Neural cell (in vitro differentiated cells): ENCODE measurements at regions not wholly inside any gene's neighbourhood (a gene's known extent, or its start where the extent isn't known, plus 50 kb on each side); places are given as distances from the start of the nearest gene placed in this dataset.

Experiments used
- H2AFZ ChIP-seq: fragments of 200-600, 300-800 bp; sonication (generic), shearing (Covaris generic); 2 replicates; pipeline ENCODE4 v1.6.0; 2014; ENCODE audit warnings: low read depth, mild to moderate bottlenecking, antibody characterized with exemption, low read length, moderate library complexity
- H3F3A ChIP-seq: fragments of 200-600 bp; shearing (Covaris generic); 2 replicates; pipeline ENCODE4 v1.6.1; 2016; ENCODE audit warnings: mild to moderate bottlenecking, moderate library complexity, mixed read lengths, antibody characterized with exemption, low read length; ENCODE audit not compliant: insufficient read depth, poor library complexity, severe bottlenecking
- H3K27ac ChIP-seq: fragments of 200-600, 300-800 bp; sonication (generic), shearing (Covaris generic); 2 replicates; pipeline ENCODE4 v1.5.1; 2014; ENCODE audit warnings: mild to moderate bottlenecking, low read length, moderate library complexity
- H3K27me3 ChIP-seq: fragments of 300-800, 200-600 bp; sonication (generic), shearing (Covaris generic); 2 replicates; pipeline ENCODE4 v1.6.0; 2014; ENCODE audit warnings: mild to moderate bottlenecking, low read depth, low read length, moderate library complexity; ENCODE audit not compliant: insufficient read depth
- H3K36me3 ChIP-seq: fragments of 300-800, 200-600 bp; sonication (generic), shearing (Covaris generic); 2 replicates; pipeline ENCODE4 v1.5.1; 2014; ENCODE audit warnings: mild to moderate bottlenecking, antibody characterized with exemption, low read length, moderate library complexity; ENCODE audit not compliant: insufficient read depth
- H3K4me2 ChIP-seq: fragments of 300-800, 200-600 bp; sonication (generic), shearing (Covaris generic); 2 replicates; pipeline ENCODE4 v1.6.0; 2014; ENCODE audit warnings: mild to moderate bottlenecking, low read length
- H3K4me3 ChIP-seq: fragments of 300-800, 200-600 bp; sonication (generic), shearing (Covaris generic); 2 replicates; pipeline ENCODE4 v1.5.1; 2014; ENCODE audit warnings: mild to moderate bottlenecking, low read length, moderate library complexity
- H3K79me2 ChIP-seq: fragments of 200-600 bp; shearing (Covaris generic); replicated peaks from 2 replicates; pipeline ENCODE4 v1.6.0; 2014; ENCODE audit warnings: mild to moderate bottlenecking, low read length, moderate library complexity; ENCODE audit not compliant: insufficient read depth
- H3K9ac ChIP-seq: fragments of 300-800, 200-600 bp; sonication (generic), shearing (Covaris generic); 2 replicates; pipeline ENCODE4 v1.6.1; 2016; ENCODE audit warnings: mild to moderate bottlenecking, low read length, mixed read lengths
- H3K9me2 ChIP-seq: fragments of 200-600 bp; shearing (Covaris generic); 2 replicates; pipeline ENCODE4 v1.6.1; 2016; ENCODE audit warnings: mild to moderate bottlenecking, low read length, mixed read lengths; ENCODE audit not compliant: insufficient read depth
- H3K9me3 ChIP-seq: fragments of 200-600, 300-800 bp; sonication (generic), shearing (Covaris generic); 2 replicates; pipeline ENCODE4 v1.6.1; 2016; ENCODE audit warnings: mild to moderate bottlenecking, mixed run types, low read length, moderate library complexity, mixed read lengths
- H4K20me1 ChIP-seq: fragments of 200-600 bp; shearing (Covaris generic); 2 replicates; pipeline ENCODE4 v1.6.1; 2016; ENCODE audit warnings: mild to moderate bottlenecking, mixed run types; ENCODE audit not compliant: insufficient read depth
- CTCF ChIP-seq: fragments of 450-650 bp; IDR thresholded peaks from 2 replicates; pipeline ENCODE4 v1.5.1; 2014; ENCODE audit warnings: antibody characterized with exemption, mild to moderate bottlenecking, moderate library complexity; ENCODE audit not compliant: poor library complexity, severe bottlenecking
- EP300 ChIP-seq: fragments of 450-650 bp; conservative IDR thresholded peaks from 2 replicates; pipeline ENCODE4 v1.6.1; 2014; ENCODE audit warnings: antibody characterized with exemption, mild to moderate bottlenecking, moderate library complexity; ENCODE audit not compliant: poor library complexity, severe bottlenecking
- EZH2 ChIP-seq: fragments of 200-600, 300-800 bp; shearing (Covaris generic), sonication (generic); IDR thresholded peaks from 2 replicates; pipeline ENCODE4 v1.6.1; 2014; ENCODE audit warnings: antibody characterized with exemption, low read length, borderline replicate concordance, mild to moderate bottlenecking; ENCODE audit not compliant: insufficient read depth, poor library complexity, severe bottlenecking
- MXI1 ChIP-seq: fragments of 450-650 bp; conservative IDR thresholded peaks from 2 replicates; pipeline ENCODE4 v1.6.1; 2014; ENCODE audit warnings: antibody characterized with exemption, mild to moderate bottlenecking; ENCODE audit not compliant: poor library complexity, severe bottlenecking
- POLR2AphosphoS5 ChIP-seq: IDR thresholded peaks from 2 replicates; pipeline ENCODE4 v1.6.1; 2012
- RAD21 ChIP-seq: fragments of 450-650 bp; conservative IDR thresholded peaks from 2 replicates; pipeline ENCODE4 v1.6.1; 2014; ENCODE audit warnings: antibody characterized with exemption, mild to moderate bottlenecking, moderate library complexity
- REST ChIP-seq: IDR thresholded peaks from 2 replicates; pipeline ENCODE4 v1.6.1; 2012; ENCODE audit warnings: borderline replicate concordance
- SMC3 ChIP-seq: fragments of 450-650 bp; conservative IDR thresholded peaks from 2 replicates; pipeline ENCODE4 v1.6.1; 2014; ENCODE audit warnings: antibody characterized with exemption, mild to moderate bottlenecking, moderate library complexity; ENCODE audit not compliant: poor library complexity
- TAF1 ChIP-seq: IDR thresholded peaks from 2 replicates; pipeline ENCODE4 v1.6.1; 2012; ENCODE audit warnings: low read depth

- H3K9ac ChIP-seq = no peak overlapping the region
- H3F3A ChIP-seq = no peaks in the 10 kb centered on the region
- H3K9me3 ChIP-seq = no peaks in the 10 kb centered on the region
- no peaks in the 10 kb centered on the region for H3K79me2 ChIP-seq
- H3K27ac ChIP-seq = no peak overlapping the region
- H3K27me3 ChIP-seq = no peaks in the 10 kb centered on the region
- no peak overlapping the region for H2AFZ ChIP-seq
- H4K20me1 ChIP-seq = no peaks in the 10 kb centered on the region
- H3K4me2 ChIP-seq = no peak overlapping the region
- no peak overlapping the region for H3K4me3 ChIP-seq
- H3K36me3 ChIP-seq = no peaks in the 10 kb centered on the region
- TF ChIP-seq RAD21 (no peak), POLR2AphosphoS5 (no peak), MXI1 (no peak), REST (no peak), CTCF (no peak), EZH2 (no peak), SMC3 (no peak), EP300 (no peak), TAF1 (no peak)
- H3K9me2 ChIP-seq = no peaks in the 10 kb centered on the region
Measured at GRCh38 chr4:138501614-138502013, 259.5 kb upstream of the SLC7A11 start.

GRCh38 chr4:138500869-138501268 lies 258.7 kb upstream of the SLC7A11 start:
- no peaks in the 10 kb centered on the region for H3K9me3 ChIP-seq
- H3K9me2 ChIP-seq = no peaks in the 10 kb centered on the region
- TF ChIP-seq TAF1 = no peak
- no peak for TF ChIP-seq SMC3
- TF ChIP-seq CTCF = no peak
- TF ChIP-seq RAD21 = no peak
- TF ChIP-seq EZH2 = no peak
- no peak for TF ChIP-seq REST
- no peak for TF ChIP-seq MXI1
- no peak for TF ChIP-seq EP300
- no peak for TF ChIP-seq POLR2AphosphoS5
- no peak overlapping the region for H3K9ac ChIP-seq
- no peak overlapping the region for H3K4me3 ChIP-seq
- no peaks in the 10 kb centered on the region for H3K27me3 ChIP-seq
- no peaks in the 10 kb centered on the region for H3F3A ChIP-seq
- no peak overlapping the region for H2AFZ ChIP-seq
- no peak overlapping the region for H3K27ac ChIP-seq
- no peaks in the 10 kb centered on the region for H4K20me1 ChIP-seq
- no peaks in the 10 kb centered on the region for H3K79me2 ChIP-seq
- no peak overlapping the region for H3K4me2 ChIP-seq
- H3K36me3 ChIP-seq = no peaks in the 10 kb centered on the region
